ENCODE measurements at regions not wholly inside any gene's neighbourhood (a gene's known extent, or its start where the extent isn't known, plus 50 kb on each side); places are given as distances from the start of the nearest gene placed in this dataset.

DNA sequence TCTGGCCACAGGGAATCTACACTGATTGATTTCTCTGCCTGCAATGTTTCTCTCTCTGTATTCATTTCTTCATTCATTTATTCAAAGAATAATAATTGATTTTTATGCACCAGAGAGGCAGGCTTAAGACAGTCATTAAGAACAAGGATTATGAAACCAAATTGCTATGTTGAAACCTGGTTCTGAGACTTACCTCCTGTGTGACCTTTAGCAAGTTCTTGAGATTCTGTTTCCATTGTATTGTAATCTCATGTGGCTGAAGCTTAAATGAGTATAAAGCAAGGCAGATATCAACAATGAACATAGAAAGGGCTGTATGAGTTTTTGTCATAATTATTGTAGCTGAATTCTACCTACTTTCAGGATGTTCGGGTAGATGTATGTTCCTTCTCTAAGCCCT lies 129.6 kb upstream of the GRIA1 start:
- TF ChIP-seq CTCF (IDR thresholded peaks at IDR 0.05) (no peak), POLR2A (IDR thresholded peaks at IDR 0.05) (no peak), POLR2AphosphoS5 (IDR thresholded peaks at IDR 0.05) (no peak), EP300 (IDR thresholded peaks at IDR 0.05) (no peak)
